SH-SY5Y (cell line): ENCODE measurements at regions not wholly inside any gene's neighbourhood (a gene's known extent, or its start where the extent isn't known, plus 50 kb on each side); places are given as distances from the start of the nearest gene placed in this dataset.

Experiments
- GATA2 ChIP-seq: IDR thresholded peaks from 2 replicates; pipeline ENCODE4 v1.6.1; 2011; ENCODE audit warnings: mild to moderate bottlenecking, low read depth, low read length
- GATA3 ChIP-seq: IDR thresholded peaks from 2 replicates; pipeline ENCODE4 v1.6.1; 2011; ENCODE audit warnings: low read depth, mild to moderate bottlenecking, low read length, moderate library complexity

DNA sequence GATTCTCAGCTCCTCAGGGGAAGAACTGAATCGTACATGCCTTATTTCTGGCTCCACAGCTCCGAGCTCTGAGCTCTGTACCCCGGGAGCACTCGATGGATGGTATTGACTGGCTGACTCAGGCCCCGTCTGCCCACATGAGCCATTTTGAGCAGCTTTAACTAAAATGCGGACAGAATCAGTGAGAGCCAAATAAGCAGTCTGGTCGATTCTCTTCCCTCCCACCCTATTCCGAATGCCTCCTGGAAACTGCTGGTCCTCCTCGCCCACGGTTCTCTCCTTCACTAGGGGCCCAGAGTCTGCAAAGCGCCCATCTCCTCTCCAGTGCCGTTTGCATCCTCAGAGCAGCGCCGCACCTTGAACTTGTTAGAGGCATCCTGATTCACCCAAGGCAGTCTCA, 125.9 kb upstream of the IRF2BP2 start:
- TF ChIP-seq GATA3 = no peak
- no peak for TF ChIP-seq GATA2
